ENCODE measurements at regions not wholly inside any gene's neighbourhood (a gene's known extent, or its start where the extent isn't known, plus 50 kb on each side); places are given as distances from the start of the nearest gene placed in this dataset.

DNA sequence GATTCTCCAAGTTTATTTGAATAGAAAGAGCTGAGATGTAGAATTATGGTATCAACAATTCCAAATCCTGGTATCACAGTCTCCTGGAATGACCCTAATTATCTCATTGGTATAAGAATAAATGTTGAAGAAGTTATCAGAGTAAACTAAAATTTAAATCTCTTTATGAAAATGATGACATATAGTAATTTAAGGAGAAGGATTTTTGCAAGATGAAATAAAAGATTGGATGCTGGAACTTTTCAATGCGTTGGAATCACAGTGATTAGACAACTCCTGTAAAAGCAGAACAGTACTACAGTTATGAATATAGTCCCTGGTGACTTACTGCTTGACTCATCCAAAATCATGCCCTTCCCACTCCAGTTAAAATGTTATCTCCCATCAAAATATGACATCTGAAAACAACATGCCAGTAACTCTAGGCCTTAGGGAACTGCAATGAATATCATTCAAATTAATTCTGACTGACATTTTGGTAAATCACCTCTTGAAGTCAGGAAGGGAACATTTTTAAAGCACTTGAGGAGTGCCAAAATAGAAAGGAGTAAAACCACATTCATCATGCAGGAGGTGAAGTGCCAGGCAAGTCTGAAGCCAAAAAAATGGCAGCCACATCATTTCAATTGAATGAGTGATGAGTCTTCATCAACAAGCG lies 197.8 kb upstream of the PRKD1 start:
- Histone ChIP-seq H3K9ac (ENCODE audit: low read depth, low read length, poor library complexity, severe bottlenecking) (no peak overlapping the region), H3K9me3 (ENCODE audit: insufficient read depth, low read depth, low read length) (no peaks in the 10 kb centered on the region)

DNA sequence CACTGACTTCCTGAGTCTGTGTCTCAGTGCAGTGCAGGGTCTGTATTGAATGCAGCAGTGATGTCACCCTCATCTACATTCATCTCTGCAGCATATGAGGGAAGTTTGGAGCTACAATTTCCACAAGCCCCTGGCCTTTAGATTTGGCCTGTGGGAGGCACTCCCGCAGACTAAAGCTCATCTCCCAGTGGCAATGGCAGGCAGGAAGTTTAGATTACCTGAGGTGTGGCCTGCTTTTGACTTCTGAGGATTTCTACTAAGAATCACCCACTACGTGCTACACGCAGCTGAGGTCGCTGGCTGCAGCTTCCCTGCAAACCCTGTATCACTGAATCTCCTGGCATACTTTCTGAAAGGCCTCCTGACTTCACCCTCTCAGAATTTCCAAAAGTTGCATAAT lies 202.2 kb upstream of the PRKD1 start:
- H3K9me3 ChIP-seq (ENCODE audit: insufficient read depth, low read depth, low read length): no peaks in the 10 kb centered on the region

More for the DNA sequence above, 197.8 kb upstream of the PRKD1 start:
- H3K27me3 ChIP-seq (ENCODE audit: insufficient read depth, low read length, poor library complexity, severe bottlenecking): no peaks in the 10 kb centered on the region
- no peak overlapping the region for H3K4me3 ChIP-seq (ENCODE audit: low read length, poor library complexity, severe bottlenecking)
- H3F3A ChIP-seq (ENCODE audit: low read depth): no peaks in the 10 kb centered on the region
- H3K4me1 ChIP-seq (ENCODE audit: insufficient read depth, low read length, poor library complexity, severe bottlenecking): no peaks in the 10 kb centered on the region
- H3K79me2 ChIP-seq (ENCODE audit: insufficient read depth, low read length): no peaks in the 10 kb centered on the region
- H3K9me2 ChIP-seq (replicated peaks; ENCODE audit: low read depth, low read length): no peaks in the 10 kb centered on the region
- TF ChIP-seq, protein P1, sequence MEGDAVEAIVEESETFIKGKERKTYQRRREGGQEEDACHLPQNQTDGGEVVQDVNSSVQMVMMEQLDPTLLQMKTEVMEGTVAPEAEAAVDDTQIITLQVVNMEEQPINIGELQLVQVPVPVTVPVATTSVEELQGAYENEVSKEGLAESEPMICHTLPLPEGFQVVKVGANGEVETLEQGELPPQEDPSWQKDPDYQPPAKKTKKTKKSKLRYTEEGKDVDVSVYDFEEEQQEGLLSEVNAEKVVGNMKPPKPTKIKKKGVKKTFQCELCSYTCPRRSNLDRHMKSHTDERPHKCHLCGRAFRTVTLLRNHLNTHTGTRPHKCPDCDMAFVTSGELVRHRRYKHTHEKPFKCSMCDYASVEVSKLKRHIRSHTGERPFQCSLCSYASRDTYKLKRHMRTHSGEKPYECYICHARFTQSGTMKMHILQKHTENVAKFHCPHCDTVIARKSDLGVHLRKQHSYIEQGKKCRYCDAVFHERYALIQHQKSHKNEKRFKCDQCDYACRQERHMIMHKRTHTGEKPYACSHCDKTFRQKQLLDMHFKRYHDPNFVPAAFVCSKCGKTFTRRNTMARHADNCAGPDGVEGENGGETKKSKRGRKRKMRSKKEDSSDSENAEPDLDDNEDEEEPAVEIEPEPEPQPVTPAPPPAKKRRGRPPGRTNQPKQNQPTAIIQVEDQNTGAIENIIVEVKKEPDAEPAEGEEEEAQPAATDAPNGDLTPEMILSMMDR (conservative IDR thresholded peaks at IDR 0.05; ENCODE audit: low read length): no peak
- TF ChIP-seq EZH2phosphoT487 (IDR thresholded peaks at IDR 0.05; ENCODE audit: borderline replicate concordance): no peak
- H4K20me1 ChIP-seq (ENCODE audit: insufficient read depth, low read length, poor library complexity, severe bottlenecking): no peaks in the 10 kb centered on the region
- no peak overlapping the region for H2AFZ ChIP-seq (ENCODE audit: low read length)
- no peaks in the 10 kb centered on the region for H3K36me3 ChIP-seq (ENCODE audit: insufficient read depth, low read length)
- H3K4me2 ChIP-seq (ENCODE audit: low read depth, low read length, poor library complexity, severe bottlenecking): no peak overlapping the region

DNA sequence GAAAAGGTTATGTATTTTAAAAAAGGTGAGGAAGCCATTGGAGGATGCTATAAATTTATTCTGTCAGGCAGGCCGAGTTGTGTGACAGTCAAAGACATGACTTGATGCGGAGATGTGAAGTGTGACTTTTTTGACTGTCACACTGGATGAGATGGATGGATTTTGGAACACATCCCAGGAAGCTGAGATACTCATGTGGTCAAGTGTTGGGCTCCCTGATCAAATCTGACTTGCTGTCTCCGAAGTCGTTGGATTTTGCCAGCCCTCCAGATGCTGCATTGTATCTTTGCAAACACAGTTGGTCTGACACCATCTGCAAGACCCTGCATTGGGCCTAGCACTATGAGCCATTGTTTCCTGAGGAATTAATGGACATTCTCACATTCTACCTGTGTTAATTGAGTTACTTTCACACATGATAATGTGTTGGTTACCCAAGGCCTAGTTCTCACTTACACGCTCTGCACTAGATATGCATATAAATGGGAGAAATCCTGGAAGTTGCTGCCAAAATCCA lies 204.0 kb upstream of the PRKD1 start:
- H3K4me1 ChIP-seq (ENCODE audit: insufficient read depth, low read length, poor library complexity, severe bottlenecking): no peaks in the 10 kb centered on the region
- H2AFZ ChIP-seq (ENCODE audit: low read length): no peak overlapping the region
- H3K9me3 ChIP-seq (ENCODE audit: insufficient read depth, low read depth, low read length): no peaks in the 10 kb centered on the region
- no peaks in the 10 kb centered on the region for H3K9me2 ChIP-seq (replicated peaks; ENCODE audit: low read depth, low read length)
- TF ChIP-seq, protein P1 (conservative IDR thresholded peaks at IDR 0.05; ENCODE audit: low read length): no peak
- TF ChIP-seq EZH2phosphoT487 (IDR thresholded peaks at IDR 0.05; ENCODE audit: borderline replicate concordance): no peak
- no peak overlapping the region for H3K4me2 ChIP-seq (ENCODE audit: low read depth, low read length, poor library complexity, severe bottlenecking)
- H3K36me3 ChIP-seq (ENCODE audit: insufficient read depth, low read length): no peaks in the 10 kb centered on the region
- no peaks in the 10 kb centered on the region for H3K79me2 ChIP-seq (ENCODE audit: insufficient read depth, low read length)
- no peaks in the 10 kb centered on the region for H3F3A ChIP-seq (ENCODE audit: low read depth)
- no peaks in the 10 kb centered on the region for H4K20me1 ChIP-seq (ENCODE audit: insufficient read depth, low read length, poor library complexity, severe bottlenecking)
- H3K27me3 ChIP-seq (ENCODE audit: insufficient read depth, low read length, poor library complexity, severe bottlenecking): no peaks in the 10 kb centered on the region
- no peak overlapping the region for H3K9ac ChIP-seq (ENCODE audit: low read depth, low read length, poor library complexity, severe bottlenecking)
- H3K4me3 ChIP-seq (ENCODE audit: low read length, poor library complexity, severe bottlenecking): no peak overlapping the region

More for the DNA sequence above, 202.2 kb upstream of the PRKD1 start:
- no peaks in the 10 kb centered on the region for H3K36me3 ChIP-seq (ENCODE audit: insufficient read depth, low read length)
- no peak overlapping the region for H3K4me2 ChIP-seq (ENCODE audit: low read depth, low read length, poor library complexity, severe bottlenecking)
- H3K79me2 ChIP-seq (ENCODE audit: insufficient read depth, low read length): no peaks in the 10 kb centered on the region
- H2AFZ ChIP-seq (ENCODE audit: low read length): no peak overlapping the region
- no peak for TF ChIP-seq EZH2phosphoT487 (IDR thresholded peaks at IDR 0.05; ENCODE audit: borderline replicate concordance)
- no peaks in the 10 kb centered on the region for H4K20me1 ChIP-seq (ENCODE audit: insufficient read depth, low read length, poor library complexity, severe bottlenecking)
- no peak overlapping the region for H3K4me3 ChIP-seq (ENCODE audit: low read length, poor library complexity, severe bottlenecking)
- H3K9me2 ChIP-seq (replicated peaks; ENCODE audit: low read depth, low read length): no peaks in the 10 kb centered on the region
- no peaks in the 10 kb centered on the region for H3K4me1 ChIP-seq (ENCODE audit: insufficient read depth, low read length, poor library complexity, severe bottlenecking)
- no peaks in the 10 kb centered on the region for H3F3A ChIP-seq (ENCODE audit: low read depth)
- no peak overlapping the region for H3K9ac ChIP-seq (ENCODE audit: low read depth, low read length, poor library complexity, severe bottlenecking)
- no peaks in the 10 kb centered on the region for H3K27me3 ChIP-seq (ENCODE audit: insufficient read depth, low read length, poor library complexity, severe bottlenecking)

DNA sequence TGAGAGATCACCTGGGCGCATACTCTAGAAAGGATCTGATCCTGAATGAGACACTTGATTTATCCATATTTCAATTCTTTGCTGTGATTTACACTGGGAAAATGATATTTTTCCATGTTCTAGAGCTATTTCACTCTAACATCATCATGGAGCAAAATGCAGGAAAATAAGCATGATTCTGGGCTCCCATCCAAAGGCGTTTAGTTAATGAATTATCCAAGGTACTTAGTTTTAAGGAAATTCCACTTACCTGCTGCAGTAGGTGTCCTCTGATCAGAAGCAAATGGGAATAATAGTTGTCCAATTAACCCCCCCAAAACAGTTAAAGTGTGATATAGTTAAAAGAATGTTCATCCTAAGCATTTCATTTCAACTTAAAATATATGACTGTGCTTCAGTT lies 204.5 kb upstream of the PRKD1 start:
- no peaks in the 10 kb centered on the region for H3F3A ChIP-seq (ENCODE audit: low read depth)
- H3K4me2 ChIP-seq (ENCODE audit: low read depth, low read length, poor library complexity, severe bottlenecking): no peak overlapping the region
- no peaks in the 10 kb centered on the region for H3K79me2 ChIP-seq (ENCODE audit: insufficient read depth, low read length)
- H3K4me3 ChIP-seq (ENCODE audit: low read length, poor library complexity, severe bottlenecking): no peak overlapping the region
- no peaks in the 10 kb centered on the region for H4K20me1 ChIP-seq (ENCODE audit: insufficient read depth, low read length, poor library complexity, severe bottlenecking)
- H3K9me2 ChIP-seq (replicated peaks; ENCODE audit: low read depth, low read length): no peaks in the 10 kb centered on the region
- TF ChIP-seq, protein P1 (conservative IDR thresholded peaks at IDR 0.05; ENCODE audit: low read length): no peak
- TF ChIP-seq EZH2phosphoT487 (IDR thresholded peaks at IDR 0.05; ENCODE audit: borderline replicate concordance): no peak
- no peaks in the 10 kb centered on the region for H3K36me3 ChIP-seq (ENCODE audit: insufficient read depth, low read length)
- H3K9me3 ChIP-seq (ENCODE audit: insufficient read depth, low read depth, low read length): no peaks in the 10 kb centered on the region
- no peaks in the 10 kb centered on the region for H3K27me3 ChIP-seq (ENCODE audit: insufficient read depth, low read length, poor library complexity, severe bottlenecking)
- H3K4me1 ChIP-seq (ENCODE audit: insufficient read depth, low read length, poor library complexity, severe bottlenecking): no peaks in the 10 kb centered on the region
- H2AFZ ChIP-seq (ENCODE audit: low read length): no peak overlapping the region
- no peak overlapping the region for H3K9ac ChIP-seq (ENCODE audit: low read depth, low read length, poor library complexity, severe bottlenecking)

All from Loucy (cell line).